WTC11 (cell line): ENCODE measurements at regions not wholly inside any gene's neighbourhood (a gene's known extent, or its start where the extent isn't known, plus 50 kb on each side); places are given as distances from the start of the nearest gene placed in this dataset.

Experiments
- ATAC-seq: fragments of 200-7000 bp; cut with Tn5 transposase; 2 replicates; pipeline ENCODE4 v1.10.0; 2021; ENCODE audit warnings: mild to moderate bottlenecking, moderate library complexity
- CTCF ChIA-PET: fragments of 300-600 bp; sonication (Branson Sonifier 250); formaldehyde crosslinking; loops from one replicate; lab custom pipeline; 2021; ENCODE audit warnings: antibody characterized with exemption; lab: Charles Lee
- POLR2A ChIA-PET: fragments of 350-600 bp; sonication (Branson Sonifier 250); formaldehyde crosslinking; loops from one replicate; lab custom pipeline; 2021; ENCODE audit warnings: antibody characterized with exemption; lab: Charles Lee
- DNase-seq: peaks from one replicate; pipeline ENCODE4 v3.0.0; 2021; ENCODE audit warnings: low spot score
- H3K27ac Mint-ChIP-seq: 2 replicates; pipeline ENCODE4 v1.8.0; 2021; ENCODE audit warnings: mixed read lengths
- H3K27me3 Mint-ChIP-seq: 2 replicates; pipeline ENCODE4 v1.8.0; 2021; ENCODE audit warnings: low read depth, mild to moderate bottlenecking, moderate library complexity, mixed read lengths
- H3K36me3 Mint-ChIP-seq: 2 replicates; pipeline ENCODE4 v1.8.0; 2021; ENCODE audit warnings: mixed read lengths
- H3K4me1 Mint-ChIP-seq: 2 replicates; pipeline ENCODE4 v1.8.0; 2022; ENCODE audit warnings: mixed read lengths
- H3K4me3 Mint-ChIP-seq: 2 replicates; pipeline ENCODE4 v1.8.0; 2021; ENCODE audit warnings: mild to moderate bottlenecking, moderate library complexity, mixed read lengths
- H3K9me3 Mint-ChIP-seq: 2 replicates; pipeline ENCODE4 v1.8.0; 2021; ENCODE audit warnings: mixed read lengths
- FOXK1 ChIP-seq: sonication (generic); formaldehyde crosslinking; IDR thresholded peaks from 2 replicates; pipeline ENCODE4 v1.8.0; 2022; ENCODE audit warnings: mild to moderate bottlenecking, moderate library complexity, missing genetic modification reagents
- GRHL2 ChIP-seq: fragments of 250-450 bp; sonication (Bioruptor Pico); IDR thresholded peaks from 2 replicates; pipeline ENCODE4 v1.8.0; 2022; ENCODE audit warnings: mild to moderate bottlenecking, moderate library complexity; ENCODE audit not compliant: insufficient replicate concordance, severe bottlenecking
- IRF2 ChIP-seq: sonication (generic); formaldehyde crosslinking; IDR thresholded peaks from 2 replicates; pipeline ENCODE4 v1.8.0; 2022; ENCODE audit warnings: low read depth, missing genetic modification reagents, borderline replicate concordance
- JAZF1 ChIP-seq: fragments of 250-450 bp; sonication (Bioruptor Pico); IDR thresholded peaks from 2 replicates; pipeline ENCODE4 v1.9.0; 2021; ENCODE audit warnings: moderate library complexity, mild to moderate bottlenecking, inconsistent platforms
- OVOL2 ChIP-seq: fragments of 250-450 bp; sonication (Bioruptor Pico); IDR thresholded peaks from 2 replicates; pipeline ENCODE4 v1.9.0; 2021; ENCODE audit warnings: mild to moderate bottlenecking, borderline replicate concordance
- TEAD4 ChIP-seq: sonication (generic); formaldehyde crosslinking; IDR thresholded peaks from 2 replicates; pipeline ENCODE4 v1.8.0; 2022; ENCODE audit warnings: mild to moderate bottlenecking, missing genetic modification reagents
- TP53 ChIP-seq: sonication (generic); formaldehyde crosslinking; IDR thresholded peaks from 2 replicates; pipeline ENCODE4 v1.8.1; 2023; ENCODE audit warnings: mild to moderate bottlenecking, missing genetic modification reagents
- ZNF138 ChIP-seq: sonication (generic); formaldehyde crosslinking; conservative IDR thresholded peaks from 2 replicates; pipeline ENCODE4 v1.8.1; 2022; ENCODE audit warnings: mild to moderate bottlenecking, moderate library complexity, missing genetic modification reagents
- ZNF317 ChIP-seq: sonication (generic); formaldehyde crosslinking; IDR thresholded peaks from 2 replicates; pipeline ENCODE4 v1.8.1; 2023; ENCODE audit warnings: low read depth, mild to moderate bottlenecking, moderate library complexity, missing genetic modification reagents, borderline replicate concordance
- ZNF423 ChIP-seq: fragments of 250-450 bp; sonication (Bioruptor Pico); IDR thresholded peaks from 2 replicates; pipeline ENCODE4 v2.1.2; 2022; ENCODE audit warnings: mild to moderate bottlenecking, moderate library complexity
- TF ChIP-seq, protein P1 (sequence below): fragments of 200-600 bp; IDR thresholded peaks from 2 replicates; pipeline ENCODE4 v1.8.0; 2022; ENCODE audit warnings: antibody characterized with exemption
- TF ChIP-seq, protein P2 (sequence below): fragments of 250-450 bp; sonication (Bioruptor Pico); IDR thresholded peaks from 2 replicates; pipeline ENCODE4 v1.9.0; 2021; ENCODE audit warnings: mild to moderate bottlenecking
- TF ChIP-seq, protein P3 (sequence below): sonication (generic); formaldehyde crosslinking; IDR thresholded peaks from 2 replicates; pipeline ENCODE4 v1.8.1; 2023; ENCODE audit warnings: mild to moderate bottlenecking, missing genetic modification reagents, moderate library complexity
- TF ChIP-seq, protein P4 (sequence below): sonication (generic); formaldehyde crosslinking; IDR thresholded peaks from 2 replicates; pipeline ENCODE4 v1.8.1; 2022; ENCODE audit warnings: missing genetic modification reagents, borderline replicate concordance
- TF ChIP-seq, protein P5 (sequence below): sonication (generic); formaldehyde crosslinking; IDR thresholded peaks from 2 replicates; pipeline ENCODE4 v1.8.0; 2022; ENCODE audit warnings: mild to moderate bottlenecking, missing genetic modification reagents
- TF ChIP-seq, protein P6 (sequence below): sonication (generic); formaldehyde crosslinking; IDR thresholded peaks from 2 replicates; pipeline ENCODE4 v1.8.1; 2022; ENCODE audit warnings: mild to moderate bottlenecking, missing genetic modification reagents, moderate library complexity, borderline replicate concordance
- TF ChIP-seq, protein P7 (sequence below): sonication (generic); formaldehyde crosslinking; IDR thresholded peaks from 2 replicates; pipeline ENCODE4 v1.8.1; 2023; ENCODE audit warnings: mild to moderate bottlenecking, moderate library complexity, missing genetic modification reagents
- TF ChIP-seq, protein P8 (sequence below): sonication (generic); formaldehyde crosslinking; IDR thresholded peaks from 2 replicates; pipeline ENCODE4 v1.8.1; 2023; ENCODE audit warnings: mild to moderate bottlenecking, missing genetic modification reagents, borderline replicate concordance
- TF ChIP-seq, protein P9 (sequence below): sonication (generic); formaldehyde crosslinking; conservative IDR thresholded peaks from 2 replicates; pipeline ENCODE4 v1.8.1; 2022; ENCODE audit warnings: mild to moderate bottlenecking, missing genetic modification reagents

DNA sequence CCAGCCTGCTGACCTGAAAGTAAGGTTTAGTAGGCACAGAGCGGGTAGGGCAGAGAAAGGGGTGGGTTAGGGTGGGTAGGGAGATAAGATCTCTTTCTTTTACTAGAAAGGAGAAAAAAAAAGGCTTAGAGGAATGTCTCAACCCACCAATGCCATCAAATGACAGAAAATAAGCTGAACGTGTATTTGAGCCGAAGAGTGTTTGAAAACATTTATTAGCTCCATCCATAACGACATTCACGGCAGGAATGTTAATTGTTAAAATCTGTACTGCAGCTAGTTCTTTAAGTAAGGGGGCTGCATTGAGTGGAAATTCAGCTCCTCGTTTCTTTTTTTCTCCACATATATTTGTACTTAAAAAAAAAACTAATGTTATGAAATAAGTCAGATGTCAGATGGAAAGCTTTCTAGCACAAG, 63.7 kb upstream of the ARID5B start (continued):
- TF ChIP-seq ZNF138 (CRISPR knock-in tag) (no peak), JAZF1 (CRISPR knock-in tag) (no peak), GRHL2 (no peak)
- TF ChIP-seq, protein P1, sequence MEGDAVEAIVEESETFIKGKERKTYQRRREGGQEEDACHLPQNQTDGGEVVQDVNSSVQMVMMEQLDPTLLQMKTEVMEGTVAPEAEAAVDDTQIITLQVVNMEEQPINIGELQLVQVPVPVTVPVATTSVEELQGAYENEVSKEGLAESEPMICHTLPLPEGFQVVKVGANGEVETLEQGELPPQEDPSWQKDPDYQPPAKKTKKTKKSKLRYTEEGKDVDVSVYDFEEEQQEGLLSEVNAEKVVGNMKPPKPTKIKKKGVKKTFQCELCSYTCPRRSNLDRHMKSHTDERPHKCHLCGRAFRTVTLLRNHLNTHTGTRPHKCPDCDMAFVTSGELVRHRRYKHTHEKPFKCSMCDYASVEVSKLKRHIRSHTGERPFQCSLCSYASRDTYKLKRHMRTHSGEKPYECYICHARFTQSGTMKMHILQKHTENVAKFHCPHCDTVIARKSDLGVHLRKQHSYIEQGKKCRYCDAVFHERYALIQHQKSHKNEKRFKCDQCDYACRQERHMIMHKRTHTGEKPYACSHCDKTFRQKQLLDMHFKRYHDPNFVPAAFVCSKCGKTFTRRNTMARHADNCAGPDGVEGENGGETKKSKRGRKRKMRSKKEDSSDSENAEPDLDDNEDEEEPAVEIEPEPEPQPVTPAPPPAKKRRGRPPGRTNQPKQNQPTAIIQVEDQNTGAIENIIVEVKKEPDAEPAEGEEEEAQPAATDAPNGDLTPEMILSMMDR, result no peak
- TF ChIP-seq, protein P2, sequence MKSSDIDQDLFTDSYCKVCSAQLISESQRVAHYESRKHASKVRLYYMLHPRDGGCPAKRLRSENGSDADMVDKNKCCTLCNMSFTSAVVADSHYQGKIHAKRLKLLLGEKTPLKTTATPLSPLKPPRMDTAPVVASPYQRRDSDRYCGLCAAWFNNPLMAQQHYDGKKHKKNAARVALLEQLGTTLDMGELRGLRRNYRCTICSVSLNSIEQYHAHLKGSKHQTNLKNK, result no peak
- TF ChIP-seq, protein P3, sequence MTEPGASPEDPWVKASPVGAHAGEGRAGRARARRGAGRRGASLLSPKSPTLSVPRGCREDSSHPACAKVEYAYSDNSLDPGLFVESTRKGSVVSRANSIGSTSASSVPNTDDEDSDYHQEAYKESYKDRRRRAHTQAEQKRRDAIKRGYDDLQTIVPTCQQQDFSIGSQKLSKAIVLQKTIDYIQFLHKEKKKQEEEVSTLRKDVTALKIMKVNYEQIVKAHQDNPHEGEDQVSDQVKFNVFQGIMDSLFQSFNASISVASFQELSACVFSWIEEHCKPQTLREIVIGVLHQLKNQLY, result no peak
- TF ChIP-seq, protein P4, sequence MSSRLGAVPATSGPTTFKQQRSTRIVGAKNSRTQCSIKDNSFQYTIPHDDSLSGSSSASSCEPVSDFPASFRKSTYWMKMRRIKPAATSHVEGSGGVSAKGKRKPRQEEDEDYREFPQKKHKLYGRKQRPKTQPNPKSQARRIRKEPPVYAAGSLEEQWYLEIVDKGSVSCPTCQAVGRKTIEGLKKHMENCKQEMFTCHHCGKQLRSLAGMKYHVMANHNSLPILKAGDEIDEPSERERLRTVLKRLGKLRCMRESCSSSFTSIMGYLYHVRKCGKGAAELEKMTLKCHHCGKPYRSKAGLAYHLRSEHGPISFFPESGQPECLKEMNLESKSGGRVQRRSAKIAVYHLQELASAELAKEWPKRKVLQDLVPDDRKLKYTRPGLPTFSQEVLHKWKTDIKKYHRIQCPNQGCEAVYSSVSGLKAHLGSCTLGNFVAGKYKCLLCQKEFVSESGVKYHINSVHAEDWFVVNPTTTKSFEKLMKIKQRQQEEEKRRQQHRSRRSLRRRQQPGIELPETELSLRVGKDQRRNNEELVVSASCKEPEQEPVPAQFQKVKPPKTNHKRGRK (CRISPR knock-in tag), result no peak
- TF ChIP-seq, all 79 proteins: peak for 0

DNA sequence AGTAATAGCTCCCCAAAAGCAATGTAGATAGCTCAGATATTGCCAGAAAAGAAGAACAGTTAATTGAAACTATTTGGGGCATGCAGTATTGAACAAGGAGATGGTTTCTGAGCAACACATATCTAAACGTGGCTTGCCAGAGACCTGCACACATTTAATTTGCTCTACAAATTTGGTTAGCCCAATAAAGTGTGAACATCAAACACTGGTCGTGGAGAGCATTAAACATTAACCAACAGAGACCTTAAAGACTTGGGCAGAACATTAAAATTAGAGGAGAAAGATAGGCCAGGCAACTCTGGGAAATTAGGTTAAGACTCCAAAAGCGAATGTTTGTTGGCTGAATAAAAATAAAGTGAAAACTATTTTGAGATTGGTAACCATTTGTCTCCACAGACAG, 61.6 kb upstream of the ARID5B start:
- ATAC-seq (no peak), DNase-seq (no peak)
- ChIA-PET CTCF (no interaction called here), POLR2A (no interaction called here)
- H3K27me3 Mint-ChIP-seq, result peaks cover 51% of the 10 kb centered on the region
- TF ChIP-seq, protein P5, sequence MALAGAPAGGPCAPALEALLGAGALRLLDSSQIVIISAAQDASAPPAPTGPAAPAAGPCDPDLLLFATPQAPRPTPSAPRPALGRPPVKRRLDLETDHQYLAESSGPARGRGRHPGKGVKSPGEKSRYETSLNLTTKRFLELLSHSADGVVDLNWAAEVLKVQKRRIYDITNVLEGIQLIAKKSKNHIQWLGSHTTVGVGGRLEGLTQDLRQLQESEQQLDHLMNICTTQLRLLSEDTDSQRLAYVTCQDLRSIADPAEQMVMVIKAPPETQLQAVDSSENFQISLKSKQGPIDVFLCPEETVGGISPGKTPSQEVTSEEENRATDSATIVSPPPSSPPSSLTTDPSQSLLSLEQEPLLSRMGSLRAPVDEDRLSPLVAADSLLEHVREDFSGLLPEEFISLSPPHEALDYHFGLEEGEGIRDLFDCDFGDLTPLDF (CRISPR knock-in tag), result no peak
- TF ChIP-seq FOXK1 (CRISPR knock-in tag) (no peak), ZNF423 (CRISPR knock-in tag) (no peak), OVOL2 (CRISPR knock-in tag) (no peak), TP53 (CRISPR knock-in tag) (no peak), IRF2 (no peak), TEAD4 (CRISPR knock-in tag) (no peak), ZNF317 (CRISPR knock-in tag) (no peak)
- TF ChIP-seq, protein P6, sequence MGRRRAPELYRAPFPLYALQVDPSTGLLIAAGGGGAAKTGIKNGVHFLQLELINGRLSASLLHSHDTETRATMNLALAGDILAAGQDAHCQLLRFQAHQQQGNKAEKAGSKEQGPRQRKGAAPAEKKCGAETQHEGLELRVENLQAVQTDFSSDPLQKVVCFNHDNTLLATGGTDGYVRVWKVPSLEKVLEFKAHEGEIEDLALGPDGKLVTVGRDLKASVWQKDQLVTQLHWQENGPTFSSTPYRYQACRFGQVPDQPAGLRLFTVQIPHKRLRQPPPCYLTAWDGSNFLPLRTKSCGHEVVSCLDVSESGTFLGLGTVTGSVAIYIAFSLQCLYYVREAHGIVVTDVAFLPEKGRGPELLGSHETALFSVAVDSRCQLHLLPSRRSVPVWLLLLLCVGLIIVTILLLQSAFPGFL (CRISPR knock-in tag), result no peak
- TF ChIP-seq, protein P7, sequence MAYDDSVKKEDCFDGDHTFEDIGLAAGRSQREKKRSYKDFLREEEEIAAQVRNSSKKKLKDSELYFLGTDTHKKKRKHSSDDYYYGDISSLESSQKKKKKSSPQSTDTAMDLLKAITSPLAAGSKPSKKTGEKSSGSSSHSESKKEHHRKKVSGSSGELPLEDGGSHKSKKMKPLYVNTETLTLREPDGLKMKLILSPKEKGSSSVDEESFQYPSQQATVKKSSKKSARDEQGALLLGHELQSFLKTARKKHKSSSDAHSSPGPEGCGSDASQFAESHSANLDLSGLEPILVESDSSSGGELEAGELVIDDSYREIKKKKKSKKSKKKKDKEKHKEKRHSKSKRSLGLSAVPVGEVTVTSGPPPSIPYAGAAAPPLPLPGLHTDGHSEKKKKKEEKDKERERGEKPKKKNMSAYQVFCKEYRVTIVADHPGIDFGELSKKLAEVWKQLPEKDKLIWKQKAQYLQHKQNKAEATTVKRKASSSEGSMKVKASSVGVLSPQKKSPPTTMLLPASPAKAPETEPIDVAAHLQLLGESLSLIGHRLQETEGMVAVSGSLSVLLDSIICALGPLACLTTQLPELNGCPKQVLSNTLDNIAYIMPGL, result no peak
- TF ChIP-seq, protein P8, sequence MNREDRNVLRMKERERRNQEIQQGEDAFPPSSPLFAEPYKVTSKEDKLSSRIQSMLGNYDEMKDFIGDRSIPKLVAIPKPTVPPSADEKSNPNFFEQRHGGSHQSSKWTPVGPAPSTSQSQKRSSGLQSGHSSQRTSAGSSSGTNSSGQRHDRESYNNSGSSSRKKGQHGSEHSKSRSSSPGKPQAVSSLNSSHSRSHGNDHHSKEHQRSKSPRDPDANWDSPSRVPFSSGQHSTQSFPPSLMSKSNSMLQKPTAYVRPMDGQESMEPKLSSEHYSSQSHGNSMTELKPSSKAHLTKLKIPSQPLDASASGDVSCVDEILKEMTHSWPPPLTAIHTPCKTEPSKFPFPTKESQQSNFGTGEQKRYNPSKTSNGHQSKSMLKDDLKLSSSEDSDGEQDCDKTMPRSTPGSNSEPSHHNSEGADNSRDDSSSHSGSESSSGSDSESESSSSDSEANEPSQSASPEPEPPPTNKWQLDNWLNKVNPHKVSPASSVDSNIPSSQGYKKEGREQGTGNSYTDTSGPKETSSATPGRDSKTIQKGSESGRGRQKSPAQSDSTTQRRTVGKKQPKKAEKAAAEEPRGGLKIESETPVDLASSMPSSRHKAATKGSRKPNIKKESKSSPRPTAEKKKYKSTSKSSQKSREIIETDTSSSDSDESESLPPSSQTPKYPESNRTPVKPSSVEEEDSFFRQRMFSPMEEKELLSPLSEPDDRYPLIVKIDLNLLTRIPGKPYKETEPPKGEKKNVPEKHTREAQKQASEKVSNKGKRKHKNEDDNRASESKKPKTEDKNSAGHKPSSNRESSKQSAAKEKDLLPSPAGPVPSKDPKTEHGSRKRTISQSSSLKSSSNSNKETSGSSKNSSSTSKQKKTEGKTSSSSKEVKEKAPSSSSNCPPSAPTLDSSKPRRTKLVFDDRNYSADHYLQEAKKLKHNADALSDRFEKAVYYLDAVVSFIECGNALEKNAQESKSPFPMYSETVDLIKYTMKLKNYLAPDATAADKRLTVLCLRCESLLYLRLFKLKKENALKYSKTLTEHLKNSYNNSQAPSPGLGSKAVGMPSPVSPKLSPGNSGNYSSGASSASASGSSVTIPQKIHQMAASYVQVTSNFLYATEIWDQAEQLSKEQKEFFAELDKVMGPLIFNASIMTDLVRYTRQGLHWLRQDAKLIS (CRISPR knock-in tag), result no peak
- TF ChIP-seq, protein P4 (CRISPR knock-in tag), result no peak
- TF ChIP-seq, protein P9, sequence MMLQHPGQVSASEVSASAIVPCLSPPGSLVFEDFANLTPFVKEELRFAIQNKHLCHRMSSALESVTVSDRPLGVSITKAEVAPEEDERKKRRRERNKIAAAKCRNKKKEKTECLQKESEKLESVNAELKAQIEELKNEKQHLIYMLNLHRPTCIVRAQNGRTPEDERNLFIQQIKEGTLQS (CRISPR knock-in tag), result no peak
- H3K4me1 Mint-ChIP-seq, result peaks cover 29% of the 10 kb centered on the region
- H3K4me3 Mint-ChIP-seq, result no peak overlapping the region
- no peak overlapping the region for H3K27ac Mint-ChIP-seq
- H3K36me3 Mint-ChIP-seq, result no peaks in the 10 kb centered on the region
- H3K9me3 Mint-ChIP-seq, result no peaks in the 10 kb centered on the region
